ENCODE measurements at regions not wholly inside any gene's neighbourhood (a gene's known extent, or its start where the extent isn't known, plus 50 kb on each side); places are given as distances from the start of the nearest gene placed in this dataset.

GRCh38 chr6:8639928-8640649 lies 204.7 kb upstream of the SLC35B3 start (continued):
- TF ChIP-seq, protein P1, sequence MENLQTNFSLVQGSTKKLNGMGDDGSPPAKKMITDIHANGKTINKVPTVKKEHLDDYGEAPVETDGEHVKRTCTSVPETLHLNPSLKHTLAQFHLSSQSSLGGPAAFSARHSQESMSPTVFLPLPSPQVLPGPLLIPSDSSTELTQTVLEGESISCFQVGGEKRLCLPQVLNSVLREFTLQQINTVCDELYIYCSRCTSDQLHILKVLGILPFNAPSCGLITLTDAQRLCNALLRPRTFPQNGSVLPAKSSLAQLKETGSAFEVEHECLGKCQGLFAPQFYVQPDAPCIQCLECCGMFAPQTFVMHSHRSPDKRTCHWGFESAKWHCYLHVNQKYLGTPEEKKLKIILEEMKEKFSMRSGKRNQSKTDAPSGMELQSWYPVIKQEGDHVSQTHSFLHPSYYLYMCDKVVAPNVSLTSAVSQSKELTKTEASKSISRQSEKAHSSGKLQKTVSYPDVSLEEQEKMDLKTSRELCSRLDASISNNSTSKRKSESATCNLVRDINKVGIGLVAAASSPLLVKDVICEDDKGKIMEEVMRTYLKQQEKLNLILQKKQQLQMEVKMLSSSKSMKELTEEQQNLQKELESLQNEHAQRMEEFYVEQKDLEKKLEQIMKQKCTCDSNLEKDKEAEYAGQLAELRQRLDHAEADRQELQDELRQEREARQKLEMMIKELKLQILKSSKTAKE (CRISPR knock-in tag; IDR thresholded peaks at IDR 0.05; ENCODE audit: borderline replicate concordance) = no peak
- TF ChIP-seq SOX5 (CRISPR knock-in tag; IDR thresholded peaks at IDR 0.05; ENCODE audit: borderline replicate concordance) (peak; percentile 75; the same call in 1 of the 2 replicates), KMT2B (CRISPR knock-in tag; IDR thresholded peaks at IDR 0.05) (no peak), SUZ12 (IDR thresholded peaks at IDR 0.05; ENCODE audit: low read depth, low read length) (no peak), ZNF564 (CRISPR knock-in tag; IDR thresholded peaks at IDR 0.05) (no peak), HMG20A (CRISPR knock-in tag; IDR thresholded peaks at IDR 0.05; ENCODE audit: borderline replicate concordance) (peak; percentile 35; the same call in 1 of the 2 replicates), ZNF33A (CRISPR knock-in tag; IDR thresholded peaks at IDR 0.05; ENCODE audit: borderline replicate concordance) (no peak), ZFP1 (CRISPR knock-in tag; IDR thresholded peaks at IDR 0.05) (no peak), IKZF5 (CRISPR knock-in tag; IDR thresholded peaks at IDR 0.05) (no peak), ARID3A (IDR thresholded peaks at IDR 0.05; ENCODE audit: low read depth, low read length) (peak; percentile 73), FOSL2 (CRISPR knock-in tag; IDR thresholded peaks at IDR 0.05) (no peak), ZSCAN30 (CRISPR knock-in tag; IDR thresholded peaks at IDR 0.05) (no peak), PITX1 (CRISPR knock-in tag; IDR thresholded peaks at IDR 0.05) (no peak), RXRB (CRISPR knock-in tag; IDR thresholded peaks at IDR 0.05; ENCODE audit: borderline replicate concordance) (peak; percentile 56; the same call in 1 of the 2 replicates), ZNF547 (CRISPR knock-in tag; IDR thresholded peaks at IDR 0.05) (no peak), KAT2B (IDR thresholded peaks at IDR 0.05; ENCODE audit: borderline replicate concordance, low read depth, low read length) (peak; percentile 77), ZNF160 (CRISPR knock-in tag; IDR thresholded peaks at IDR 0.05) (no peak; the same call in 1 of the 2 replicates), MTERF4 (CRISPR knock-in tag; IDR thresholded peaks at IDR 0.05) (no peak), ZNF121 (CRISPR knock-in tag; IDR thresholded peaks at IDR 0.05) (no peak), U2AF1 (optimal IDR thresholded peaks at IDR 0.05; ENCODE audit: low read depth, low read length) (no peak), ZNF615 (CRISPR knock-in tag; IDR thresholded peaks at IDR 0.05; ENCODE audit: borderline replicate concordance) (no peak), MBNL3 (CRISPR knock-in tag; conservative IDR thresholded peaks at IDR 0.05) (no peak), ZNF331 (CRISPR knock-in tag; IDR thresholded peaks at IDR 0.05) (no peak), SIX1 (CRISPR knock-in tag; IDR thresholded peaks at IDR 0.05; ENCODE audit: borderline replicate concordance) (no peak)
- TF ChIP-seq, protein P2, sequence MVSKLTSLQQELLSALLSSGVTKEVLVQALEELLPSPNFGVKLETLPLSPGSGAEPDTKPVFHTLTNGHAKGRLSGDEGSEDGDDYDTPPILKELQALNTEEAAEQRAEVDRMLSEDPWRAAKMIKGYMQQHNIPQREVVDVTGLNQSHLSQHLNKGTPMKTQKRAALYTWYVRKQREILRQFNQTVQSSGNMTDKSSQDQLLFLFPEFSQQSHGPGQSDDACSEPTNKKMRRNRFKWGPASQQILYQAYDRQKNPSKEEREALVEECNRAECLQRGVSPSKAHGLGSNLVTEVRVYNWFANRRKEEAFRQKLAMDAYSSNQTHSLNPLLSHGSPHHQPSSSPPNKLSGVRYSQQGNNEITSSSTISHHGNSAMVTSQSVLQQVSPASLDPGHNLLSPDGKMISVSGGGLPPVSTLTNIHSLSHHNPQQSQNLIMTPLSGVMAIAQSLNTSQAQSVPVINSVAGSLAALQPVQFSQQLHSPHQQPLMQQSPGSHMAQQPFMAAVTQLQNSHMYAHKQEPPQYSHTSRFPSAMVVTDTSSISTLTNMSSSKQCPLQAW (CRISPR knock-in tag; IDR thresholded peaks at IDR 0.05) = 0 out of 2 replicates have a peak, but pooled peaks have one; percentile 16

Data from HepG2 (cell line).